ENCODE measurements at regions not wholly inside any gene's neighbourhood (a gene's known extent, or its start where the extent isn't known, plus 50 kb on each side); places are given as distances from the start of the nearest gene placed in this dataset.
"Not testable (repeated sequence)": the region's sequence is repeated elsewhere in the genome, so short reads cannot be mapped to it uniquely, and the experiment has no call there.

DNA sequence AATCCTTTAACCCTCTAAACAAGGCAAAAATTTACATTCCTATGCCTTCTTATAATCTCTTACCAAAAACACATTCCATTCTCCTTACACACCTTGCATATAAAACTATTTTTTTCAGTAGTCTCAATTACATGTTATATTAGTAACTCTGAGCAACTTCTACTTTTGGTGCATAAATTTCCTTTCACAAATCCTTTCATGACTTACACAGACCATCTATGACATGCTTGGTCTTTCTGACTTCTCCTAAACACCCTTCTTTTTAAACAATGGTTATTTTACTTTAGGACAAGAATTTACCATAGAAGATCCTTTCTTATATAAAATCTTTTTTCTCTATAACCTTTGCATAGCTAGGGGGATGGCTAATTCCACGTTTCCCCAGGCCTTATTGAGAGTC lies 208.0 kb upstream of the ARRDC3 start:
- H3K9me3 ChIP-seq (ENCODE audit: control insufficient read depth in 1 of 2, low read length in 2 of 2): peaks cover 0 to 3% of the 10 kb centered on the region in 2 donors
- H3K4me1 ChIP-seq (ENCODE audit: control insufficient read depth in 1 of 2, insufficient read depth in 2 of 2, low read length in 2 of 2): no peaks in the 10 kb centered on the region
- H3K27me3 ChIP-seq (ENCODE audit: low read depth, low read length): no peaks in the 10 kb centered on the region
- no peak overlapping the region for H3K4me3 ChIP-seq (ENCODE audit: low read depth in 1 of 2, low read length in 2 of 2)
- H3K27ac ChIP-seq (ENCODE audit: low read length): no peak overlapping the region
- no peaks in the 10 kb centered on the region for H3K36me3 ChIP-seq (ENCODE audit: control insufficient read depth in 1 of 2, insufficient read depth in 2 of 2, low read length in 2 of 2)

GRCh38 chr5:91586232-91586631 lies 203.1 kb upstream of the ARRDC3 start:
- no peak overlapping the region for H3K27ac ChIP-seq (ENCODE audit: low read length)
- H3K36me3 ChIP-seq (ENCODE audit: control insufficient read depth in 1 of 2, insufficient read depth in 2 of 2, low read length in 2 of 2): no peaks in the 10 kb centered on the region
- H3K4me3 ChIP-seq (ENCODE audit: low read depth in 1 of 2, low read length in 2 of 2): no peak overlapping the region
- H3K9me3 ChIP-seq (ENCODE audit: control insufficient read depth in 1 of 2, low read length in 2 of 2): no peaks in the 10 kb centered on the region
- no peaks in the 10 kb centered on the region for H3K27me3 ChIP-seq (ENCODE audit: low read depth, low read length)
- no peaks in the 10 kb centered on the region for H3K4me1 ChIP-seq (ENCODE audit: control insufficient read depth in 1 of 2, insufficient read depth in 2 of 2, low read length in 2 of 2)

DNA sequence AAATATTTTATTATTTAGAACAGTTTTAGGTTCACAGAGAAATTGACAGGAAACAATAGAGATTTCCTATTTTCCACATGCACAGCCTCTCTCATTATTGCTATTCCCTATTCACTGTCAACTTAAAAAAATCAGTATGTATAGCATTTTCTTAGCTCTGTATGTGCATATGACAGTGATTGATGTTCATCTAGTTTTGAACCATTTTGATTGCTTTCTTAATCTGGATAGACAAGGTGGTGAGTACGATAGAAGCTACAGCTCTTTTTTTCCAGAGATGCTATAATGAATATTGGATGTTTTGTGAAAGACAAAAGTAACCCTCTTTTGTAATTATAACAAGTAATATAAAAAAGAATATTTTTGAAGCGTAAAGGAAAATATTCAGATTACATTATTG lies 201.2 kb upstream of the ARRDC3 start:
- Histone ChIP-seq H3K27ac (ENCODE audit: low read length) (no peak overlapping the region), H3K36me3 (ENCODE audit: control insufficient read depth in 1 of 2, insufficient read depth in 2 of 2, low read length in 2 of 2) (no peaks in the 10 kb centered on the region), H3K9me3 (ENCODE audit: control insufficient read depth in 1 of 2, low read length in 2 of 2) (no peaks in the 10 kb centered on the region), H3K4me3 (ENCODE audit: low read depth in 1 of 2, low read length in 2 of 2) (no peak overlapping the region), H3K27me3 (ENCODE audit: low read depth, low read length) (no peaks in the 10 kb centered on the region), H3K4me1 (ENCODE audit: control insufficient read depth in 1 of 2, insufficient read depth in 2 of 2, low read length in 2 of 2) (no peaks in the 10 kb centered on the region)

DNA sequence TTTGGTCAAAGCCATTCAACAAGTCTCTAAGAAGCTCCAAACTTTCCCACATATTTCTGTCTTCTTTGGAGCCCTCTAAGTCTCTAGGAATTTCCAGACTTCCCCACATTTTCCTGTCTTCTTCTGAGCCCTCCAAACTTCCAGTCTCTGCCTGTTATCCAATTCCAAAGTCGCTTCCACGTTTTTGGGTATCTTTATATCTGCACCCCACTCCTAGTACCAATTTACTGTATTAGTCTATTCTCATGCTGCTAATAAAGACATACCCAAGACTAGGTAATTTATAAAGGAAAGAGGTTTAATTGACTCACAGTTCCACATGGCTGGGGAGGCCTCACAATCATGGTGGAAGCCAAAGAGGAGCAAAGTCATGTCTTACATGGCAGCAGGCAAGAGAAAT lies 182.9 kb upstream of the ARRDC3 start:
- H3K4me3 ChIP-seq (ENCODE audit: low read depth in 1 of 2, low read length in 2 of 2); H3K36me3 ChIP-seq (ENCODE audit: control insufficient read depth in 1 of 2, insufficient read depth in 2 of 2, low read length in 2 of 2); H3K4me1 ChIP-seq (ENCODE audit: control insufficient read depth in 1 of 2, insufficient read depth in 2 of 2, low read length in 2 of 2); H3K27me3 ChIP-seq (ENCODE audit: low read depth, low read length); H3K27ac ChIP-seq (ENCODE audit: low read length): not testable (repeated sequence)
- H3K9me3 ChIP-seq (ENCODE audit: control insufficient read depth in 1 of 2, low read length in 2 of 2): peaks cover 0 to 23% of the 10 kb centered on the region in 2 donors

DNA sequence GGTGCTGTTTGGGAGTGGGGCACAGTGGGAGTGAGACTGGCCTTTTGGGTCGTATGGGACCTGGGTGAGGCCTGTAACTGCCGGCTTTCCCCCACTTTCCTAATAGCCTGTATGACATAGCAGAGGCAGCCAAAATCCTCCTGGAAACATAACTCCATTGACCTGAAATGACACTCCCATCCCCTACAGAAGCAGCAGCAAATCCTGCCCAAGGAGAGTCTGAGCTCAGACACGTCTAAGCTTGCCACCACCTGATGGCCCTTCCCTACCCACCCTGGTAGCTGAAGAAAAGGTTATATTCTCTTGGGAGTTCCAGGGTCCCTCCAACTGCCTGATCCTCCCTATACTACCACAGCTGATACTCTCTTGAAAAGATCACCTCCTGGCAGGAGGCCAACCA lies 179.8 kb upstream of the ARRDC3 start:
- Histone ChIP-seq H3K27ac (ENCODE audit: low read length) (no peak overlapping the region), H3K4me1 (ENCODE audit: control insufficient read depth in 1 of 2, insufficient read depth in 2 of 2, low read length in 2 of 2) (no peaks in the 10 kb centered on the region), H3K4me3 (ENCODE audit: low read depth in 1 of 2, low read length in 2 of 2) (no peak overlapping the region), H3K27me3 (ENCODE audit: low read depth, low read length) (no peaks in the 10 kb centered on the region), H3K36me3 (ENCODE audit: control insufficient read depth in 1 of 2, insufficient read depth in 2 of 2, low read length in 2 of 2) (no peaks in the 10 kb centered on the region), H3K9me3 (ENCODE audit: control insufficient read depth in 1 of 2, low read length in 2 of 2) (peaks cover 0 to 23% of the 10 kb centered on the region in 2 donors)

DNA sequence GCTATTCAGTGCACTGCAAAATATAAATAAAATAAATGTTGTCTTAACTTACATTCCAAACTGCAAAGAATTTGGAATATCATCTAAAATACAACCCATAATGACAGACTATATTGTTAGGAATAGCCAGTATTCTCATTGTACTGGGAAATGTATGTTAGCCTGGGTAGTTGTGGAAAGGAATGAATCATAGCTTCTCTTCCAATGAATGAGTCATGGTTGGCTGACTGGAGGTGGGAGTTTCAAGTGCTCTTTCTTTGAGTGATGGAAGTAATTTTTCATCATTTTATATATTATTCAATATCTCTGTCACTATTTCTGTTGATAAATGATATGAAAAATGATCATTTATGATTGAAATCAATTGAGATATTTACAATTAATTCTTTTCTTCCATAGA lies 158.6 kb upstream of the ARRDC3 start:
- Histone ChIP-seq H3K4me1 (ENCODE audit: control insufficient read depth in 1 of 2, insufficient read depth in 2 of 2, low read length in 2 of 2) (no peaks in the 10 kb centered on the region), H3K36me3 (ENCODE audit: control insufficient read depth in 1 of 2, insufficient read depth in 2 of 2, low read length in 2 of 2) (no peaks in the 10 kb centered on the region), H3K27ac (ENCODE audit: low read length) (no peak overlapping the region), H3K27me3 (ENCODE audit: low read depth, low read length) (no peaks in the 10 kb centered on the region), H3K9me3 (ENCODE audit: control insufficient read depth in 1 of 2, low read length in 2 of 2) (peaks cover 0 to 2% of the 10 kb centered on the region in 2 donors), H3K4me3 (ENCODE audit: low read depth in 1 of 2, low read length in 2 of 2) (no peak overlapping the region)

DNA sequence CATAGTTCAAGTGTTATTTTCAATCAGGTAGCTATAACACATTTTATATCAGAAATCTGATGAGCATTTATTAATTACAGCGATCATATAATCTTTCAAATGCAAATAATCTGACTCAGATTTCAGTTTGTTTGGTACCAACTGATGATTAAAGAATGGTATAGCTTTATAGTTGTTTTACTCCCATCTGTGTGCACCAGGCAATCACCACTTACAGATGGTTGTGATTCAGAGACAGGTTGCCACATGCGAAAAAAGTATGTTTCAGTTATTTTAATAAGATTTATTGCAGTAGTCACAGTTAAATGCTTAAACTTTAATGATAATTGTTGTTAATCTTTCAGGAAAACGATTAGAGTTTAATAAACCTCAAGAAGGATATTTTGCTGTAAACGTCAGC lies 155.1 kb upstream of the ARRDC3 start:
- no peaks in the 10 kb centered on the region for H3K36me3 ChIP-seq (ENCODE audit: control insufficient read depth in 1 of 2, insufficient read depth in 2 of 2, low read length in 2 of 2)
- no peak overlapping the region for H3K27ac ChIP-seq (ENCODE audit: low read length)
- H3K4me3 ChIP-seq (ENCODE audit: low read depth in 1 of 2, low read length in 2 of 2): no peak overlapping the region
- no peaks in the 10 kb centered on the region for H3K27me3 ChIP-seq (ENCODE audit: low read depth, low read length)
- no peaks in the 10 kb centered on the region for H3K4me1 ChIP-seq (ENCODE audit: control insufficient read depth in 1 of 2, insufficient read depth in 2 of 2, low read length in 2 of 2)
- H3K9me3 ChIP-seq (ENCODE audit: control insufficient read depth in 1 of 2, low read length in 2 of 2): no peaks in the 10 kb centered on the region

DNA sequence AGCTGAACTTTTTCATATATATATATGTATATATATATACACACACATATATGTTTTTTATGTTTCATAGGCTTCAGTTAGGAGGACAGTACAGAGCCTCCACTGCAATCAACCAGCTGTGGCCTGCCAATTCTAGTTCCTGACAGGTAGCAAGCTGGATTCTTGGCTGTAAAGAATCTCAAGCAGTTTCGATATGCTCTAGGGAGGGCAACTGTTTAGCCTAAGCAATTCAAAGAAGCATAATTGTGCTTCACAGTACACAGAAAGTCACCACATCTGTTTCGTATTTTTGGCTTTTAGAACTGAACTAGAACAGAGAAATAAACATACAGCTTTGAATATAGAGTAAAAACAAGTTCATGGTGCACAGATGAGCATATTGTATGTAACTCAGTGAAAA lies 152.4 kb upstream of the ARRDC3 start:
- Histone ChIP-seq H3K27ac (ENCODE audit: low read length) (no peak overlapping the region), H3K27me3 (ENCODE audit: low read depth, low read length) (no peaks in the 10 kb centered on the region), H3K4me3 (ENCODE audit: low read depth in 1 of 2, low read length in 2 of 2) (no peak overlapping the region)

GRCh38 chr5:91534332-91534731 lies 151.2 kb upstream of the ARRDC3 start:
- H3K27ac ChIP-seq (ENCODE audit: low read length): no peak overlapping the region
- H3K4me1 ChIP-seq (ENCODE audit: control insufficient read depth in 1 of 2, insufficient read depth in 2 of 2, low read length in 2 of 2): no peaks in the 10 kb centered on the region
- no peaks in the 10 kb centered on the region for H3K9me3 ChIP-seq (ENCODE audit: control insufficient read depth in 1 of 2, low read length in 2 of 2)
- no peaks in the 10 kb centered on the region for H3K36me3 ChIP-seq (ENCODE audit: control insufficient read depth in 1 of 2, insufficient read depth in 2 of 2, low read length in 2 of 2)
- H3K27me3 ChIP-seq (ENCODE audit: low read depth, low read length): no peaks in the 10 kb centered on the region
- no peak overlapping the region for H3K4me3 ChIP-seq (ENCODE audit: low read depth in 1 of 2, low read length in 2 of 2)

More for the DNA sequence above, 152.4 kb upstream of the ARRDC3 start:
- no peaks in the 10 kb centered on the region for H3K9me3 ChIP-seq (ENCODE audit: control insufficient read depth in 1 of 2, low read length in 2 of 2)
- no peaks in the 10 kb centered on the region for H3K36me3 ChIP-seq (ENCODE audit: control insufficient read depth in 1 of 2, insufficient read depth in 2 of 2, low read length in 2 of 2)
- H3K4me1 ChIP-seq (ENCODE audit: control insufficient read depth in 1 of 2, insufficient read depth in 2 of 2, low read length in 2 of 2): no peaks in the 10 kb centered on the region

DNA sequence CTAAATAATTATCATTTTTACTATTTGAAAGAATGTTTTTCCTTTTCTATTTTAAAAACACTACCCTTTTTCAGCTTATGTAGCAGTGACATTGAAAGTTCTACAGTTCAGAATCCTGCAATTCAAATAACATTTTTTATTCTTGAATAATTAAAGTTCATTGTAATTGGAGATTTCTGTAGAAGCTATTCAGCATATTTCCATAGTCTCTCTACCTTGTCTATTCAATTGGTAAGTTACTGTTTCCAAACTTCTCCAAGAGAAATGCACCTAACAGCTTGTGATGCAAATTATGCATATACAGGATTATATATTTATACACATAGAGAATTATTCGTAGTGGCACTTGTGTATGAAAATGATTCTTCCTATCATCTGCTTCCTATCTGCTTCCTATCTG lies 149.7 kb upstream of the ARRDC3 start:
- Histone ChIP-seq H3K4me3 (ENCODE audit: low read depth in 1 of 2, low read length in 2 of 2) (no peak overlapping the region), H3K27me3 (ENCODE audit: low read depth, low read length) (no peaks in the 10 kb centered on the region), H3K27ac (ENCODE audit: low read length) (no peak overlapping the region), H3K9me3 (ENCODE audit: control insufficient read depth in 1 of 2, low read length in 2 of 2) (no peaks in the 10 kb centered on the region), H3K36me3 (ENCODE audit: control insufficient read depth in 1 of 2, insufficient read depth in 2 of 2, low read length in 2 of 2) (no peaks in the 10 kb centered on the region), H3K4me1 (ENCODE audit: control insufficient read depth in 1 of 2, insufficient read depth in 2 of 2, low read length in 2 of 2) (no peaks in the 10 kb centered on the region)

DNA sequence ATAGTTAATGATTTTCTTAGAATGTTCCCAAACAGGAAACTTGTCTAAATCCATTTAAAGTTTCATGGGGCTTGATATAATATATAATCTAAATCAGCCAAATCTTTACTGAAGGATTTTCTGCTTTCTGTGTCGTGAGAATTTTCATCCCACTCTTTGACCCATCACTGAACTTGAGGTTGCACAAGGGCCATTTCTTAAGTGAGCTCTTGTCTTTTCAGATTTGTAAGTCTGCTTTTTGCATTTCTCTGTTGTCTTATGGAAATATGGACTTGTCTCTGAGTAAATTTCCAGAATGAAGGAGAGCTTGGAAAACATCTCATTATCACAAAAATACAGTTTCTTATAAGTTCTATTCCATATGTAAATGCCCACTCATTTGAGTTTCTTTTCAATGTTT lies 149.2 kb upstream of the ARRDC3 start:
- Histone ChIP-seq H3K27me3 (ENCODE audit: low read depth, low read length) (no peaks in the 10 kb centered on the region), H3K36me3 (ENCODE audit: control insufficient read depth in 1 of 2, insufficient read depth in 2 of 2, low read length in 2 of 2) (no peaks in the 10 kb centered on the region), H3K4me1 (ENCODE audit: control insufficient read depth in 1 of 2, insufficient read depth in 2 of 2, low read length in 2 of 2) (no peaks in the 10 kb centered on the region), H3K27ac (ENCODE audit: low read length) (no peak overlapping the region), H3K9me3 (ENCODE audit: control insufficient read depth in 1 of 2, low read length in 2 of 2) (no peaks in the 10 kb centered on the region), H3K4me3 (ENCODE audit: low read depth in 1 of 2, low read length in 2 of 2) (no peak overlapping the region)

- no peaks in the 10 kb centered on the region for H3K36me3 ChIP-seq (ENCODE audit: control insufficient read depth in 1 of 2, insufficient read depth in 2 of 2, low read length in 2 of 2)
- no peaks in the 10 kb centered on the region for H3K4me1 ChIP-seq (ENCODE audit: control insufficient read depth in 1 of 2, insufficient read depth in 2 of 2, low read length in 2 of 2)
- no peak overlapping the region for H3K27ac ChIP-seq (ENCODE audit: low read length)
- no peaks in the 10 kb centered on the region for H3K27me3 ChIP-seq (ENCODE audit: low read depth, low read length)
- no peaks in the 10 kb centered on the region for H3K9me3 ChIP-seq (ENCODE audit: control insufficient read depth in 1 of 2, low read length in 2 of 2)
- H3K4me3 ChIP-seq (ENCODE audit: low read depth in 1 of 2, low read length in 2 of 2): no peak overlapping the region
Measured at GRCh38 chr5:91528831-91529230, 145.7 kb upstream of the ARRDC3 start.
